OCI-LY3 (cell line): ENCODE measurements at regions not wholly inside any gene's neighbourhood (a gene's known extent, or its start where the extent isn't known, plus 50 kb on each side); places are given as distances from the start of the nearest gene placed in this dataset.

Experiments used
- H2AFZ ChIP-seq: fragments of 200-600, 300-600 bp; shearing (Covaris generic); 2 replicates; pipeline ENCODE4 v1.6.0; 2014; ENCODE audit warnings: antibody characterized with exemption, low read depth, low read length
- H3K27ac ChIP-seq: fragments of 200-600, 300-600 bp; sonication (generic); 2 replicates; pipeline ENCODE4 v1.5.1; 2014; ENCODE audit warnings: mild to moderate bottlenecking, low read length, moderate library complexity, mixed read lengths
- H3K27me3 ChIP-seq: fragments of 200-600, 300-600 bp; sonication (generic); 2 replicates; pipeline ENCODE4 v1.6.1; 2014; ENCODE audit warnings: low read depth, low read length, mixed read lengths
- H3K36me3 ChIP-seq: fragments of 200-600, 300-600 bp; sonication (generic); replicated peaks from 2 replicates; pipeline ENCODE3; 2014; ENCODE audit warnings: low read depth, low read length, mixed read lengths
- H3K4me1 ChIP-seq: fragments of 300-600, 200-600 bp; sonication (generic); 2 replicates; pipeline ENCODE4 v1.6.1; 2014; ENCODE audit warnings: low read length, mixed read lengths
- H3K4me2 ChIP-seq: fragments of 200-600, 300-600 bp; sonication (generic); 2 replicates; pipeline ENCODE4 v1.6.1; 2014; ENCODE audit warnings: low read length, mixed read lengths
- H3K4me3 ChIP-seq: fragments of 300-600, 200-600 bp; sonication (generic); 2 replicates; pipeline ENCODE4 v1.5.1; 2014; ENCODE audit warnings: antibody characterized with exemption, mild to moderate bottlenecking, low read length, moderate library complexity
- H3K79me2 ChIP-seq: fragments of 300-600, 200-600 bp; shearing (Covaris generic); 2 replicates; pipeline ENCODE4 v1.6.1; 2014; ENCODE audit warnings: mild to moderate bottlenecking, low read length, mixed read lengths
- H3K9ac ChIP-seq: fragments of 300-600, 200-600 bp; shearing (Covaris generic); 2 replicates; pipeline ENCODE4 v1.6.0; 2014; ENCODE audit warnings: mild to moderate bottlenecking, low read length, moderate library complexity
- H3K9me3 ChIP-seq: fragments of 200-600, 300-600 bp; shearing (Covaris generic); 2 replicates; pipeline ENCODE4 v1.6.1; 2014; ENCODE audit warnings: low read length, mixed read lengths; ENCODE audit not compliant: insufficient read depth
- H4K20me1 ChIP-seq: fragments of 200-600, 300-600 bp; sonication (generic); 2 replicates; pipeline ENCODE4 v1.6.1; 2016; ENCODE audit warnings: low read length, mixed read lengths; ENCODE audit not compliant: insufficient read depth
- EZH2phosphoT487 ChIP-seq: fragments of 200-600 bp; shearing (Covaris generic); IDR thresholded peaks from 2 replicates; pipeline ENCODE4 v1.6.1; 2018; ENCODE audit warnings: antibody characterized with exemption, mixed run types, low read depth
- TF ChIP-seq, protein P1 (sequence below): fragments of 200-600, 300-600 bp; sonication (generic); IDR thresholded peaks from 2 replicates; pipeline ENCODE4 v1.5.1; 2014; ENCODE audit warnings: antibody characterized with exemption, low read length, low read depth

DNA sequence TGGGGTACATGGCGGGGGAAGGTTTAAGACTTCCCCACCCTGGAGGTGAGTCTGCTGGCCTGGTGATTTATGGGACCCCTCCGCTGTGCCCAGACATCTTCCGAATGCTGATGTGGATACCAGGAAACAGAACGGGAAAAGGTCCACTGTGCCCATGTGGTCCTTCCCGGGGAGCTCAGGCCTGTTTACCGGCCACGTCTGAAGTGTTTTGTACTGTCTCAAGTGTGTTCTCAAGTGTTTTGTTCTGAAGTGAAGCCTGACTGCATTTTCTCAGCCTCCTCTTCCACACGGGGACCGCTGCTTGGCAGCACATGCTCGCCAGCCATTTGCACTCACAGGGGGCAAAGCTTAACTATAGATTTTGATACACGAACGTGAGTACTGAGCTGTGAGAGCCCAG lies 127.2 kb downstream of the TEX36 start:
- no peak overlapping the region for H2AFZ ChIP-seq
- TF ChIP-seq, protein P1, sequence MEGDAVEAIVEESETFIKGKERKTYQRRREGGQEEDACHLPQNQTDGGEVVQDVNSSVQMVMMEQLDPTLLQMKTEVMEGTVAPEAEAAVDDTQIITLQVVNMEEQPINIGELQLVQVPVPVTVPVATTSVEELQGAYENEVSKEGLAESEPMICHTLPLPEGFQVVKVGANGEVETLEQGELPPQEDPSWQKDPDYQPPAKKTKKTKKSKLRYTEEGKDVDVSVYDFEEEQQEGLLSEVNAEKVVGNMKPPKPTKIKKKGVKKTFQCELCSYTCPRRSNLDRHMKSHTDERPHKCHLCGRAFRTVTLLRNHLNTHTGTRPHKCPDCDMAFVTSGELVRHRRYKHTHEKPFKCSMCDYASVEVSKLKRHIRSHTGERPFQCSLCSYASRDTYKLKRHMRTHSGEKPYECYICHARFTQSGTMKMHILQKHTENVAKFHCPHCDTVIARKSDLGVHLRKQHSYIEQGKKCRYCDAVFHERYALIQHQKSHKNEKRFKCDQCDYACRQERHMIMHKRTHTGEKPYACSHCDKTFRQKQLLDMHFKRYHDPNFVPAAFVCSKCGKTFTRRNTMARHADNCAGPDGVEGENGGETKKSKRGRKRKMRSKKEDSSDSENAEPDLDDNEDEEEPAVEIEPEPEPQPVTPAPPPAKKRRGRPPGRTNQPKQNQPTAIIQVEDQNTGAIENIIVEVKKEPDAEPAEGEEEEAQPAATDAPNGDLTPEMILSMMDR: no peak
- TF ChIP-seq EZH2phosphoT487: no peak
- no peaks in the 10 kb centered on the region for H3K27me3 ChIP-seq
- no peaks in the 10 kb centered on the region for H3K4me1 ChIP-seq
- no peaks in the 10 kb centered on the region for H4K20me1 ChIP-seq
- no peak overlapping the region for H3K27ac ChIP-seq
- no peak overlapping the region for H3K4me2 ChIP-seq
- no peaks in the 10 kb centered on the region for H3K9me3 ChIP-seq
- no peaks in the 10 kb centered on the region for H3K79me2 ChIP-seq
- no peak overlapping the region for H3K4me3 ChIP-seq
- no peaks in the 10 kb centered on the region for H3K36me3 ChIP-seq
- H3K9ac ChIP-seq: no peak overlapping the region

DNA sequence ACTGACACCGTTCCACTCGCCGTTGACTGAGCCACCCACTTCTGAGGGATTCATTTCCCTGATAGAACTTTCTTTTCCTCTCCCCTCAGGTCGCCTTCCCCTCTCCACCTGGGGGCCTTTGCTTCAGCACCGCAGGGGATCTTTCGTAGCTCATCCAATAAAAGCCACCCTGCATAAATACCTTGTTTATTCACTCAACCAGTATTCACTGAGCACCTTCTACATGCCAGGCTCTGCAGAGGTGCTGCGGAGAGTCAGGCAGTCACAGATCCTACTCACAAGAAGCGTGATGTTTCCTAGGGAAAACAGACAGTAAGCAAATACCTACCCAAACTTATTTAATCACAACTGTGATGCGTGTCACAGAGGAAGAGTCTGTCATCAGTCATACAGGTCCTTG lies 127.7 kb downstream of the TEX36 start:
- no peak overlapping the region for H3K9ac ChIP-seq
- no peaks in the 10 kb centered on the region for H4K20me1 ChIP-seq
- no peak overlapping the region for H3K27ac ChIP-seq
- no peaks in the 10 kb centered on the region for H3K36me3 ChIP-seq
- no peak overlapping the region for H3K4me3 ChIP-seq
- no peaks in the 10 kb centered on the region for H3K9me3 ChIP-seq
- H3K79me2 ChIP-seq: no peaks in the 10 kb centered on the region
- no peaks in the 10 kb centered on the region for H3K27me3 ChIP-seq
- no peak overlapping the region for H3K4me2 ChIP-seq
- TF ChIP-seq, protein P1: no peak
- no peak for TF ChIP-seq EZH2phosphoT487
- no peak overlapping the region for H2AFZ ChIP-seq
- H3K4me1 ChIP-seq: no peaks in the 10 kb centered on the region

DNA sequence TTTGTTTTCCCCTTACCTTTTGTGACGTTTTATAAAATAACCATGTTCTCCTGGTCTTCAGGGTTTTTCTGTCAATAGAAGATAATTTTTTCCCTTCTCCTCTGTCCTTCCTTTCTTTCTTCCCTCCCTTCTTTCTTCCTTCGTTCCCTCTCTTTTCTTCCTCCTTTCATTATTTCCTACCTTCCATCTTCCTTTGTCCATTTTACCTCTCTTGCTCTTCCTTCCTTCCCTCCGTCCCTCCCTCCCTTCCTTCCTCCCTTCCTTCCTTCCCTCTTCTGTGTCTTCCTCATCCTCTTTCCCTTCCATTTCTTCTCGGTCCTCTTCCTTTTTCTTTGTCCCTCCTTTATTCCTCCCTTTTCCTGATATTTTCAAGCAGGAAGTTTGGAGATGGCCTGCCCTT lies 128.2 kb downstream of the TEX36 start:
- Histone ChIP-seq H4K20me1 (no peaks in the 10 kb centered on the region), H2AFZ (no peak overlapping the region), H3K9ac (no peak overlapping the region), H3K36me3 (no peaks in the 10 kb centered on the region), H3K27ac (no peak overlapping the region), H3K4me1 (no peaks in the 10 kb centered on the region), H3K9me3 (no peaks in the 10 kb centered on the region), H3K27me3 (no peaks in the 10 kb centered on the region), H3K4me2 (no peak overlapping the region), H3K4me3 (no peak overlapping the region), H3K79me2 (no peaks in the 10 kb centered on the region)
- TF ChIP-seq EZH2phosphoT487: no peak
- TF ChIP-seq, protein P1: no peak

DNA sequence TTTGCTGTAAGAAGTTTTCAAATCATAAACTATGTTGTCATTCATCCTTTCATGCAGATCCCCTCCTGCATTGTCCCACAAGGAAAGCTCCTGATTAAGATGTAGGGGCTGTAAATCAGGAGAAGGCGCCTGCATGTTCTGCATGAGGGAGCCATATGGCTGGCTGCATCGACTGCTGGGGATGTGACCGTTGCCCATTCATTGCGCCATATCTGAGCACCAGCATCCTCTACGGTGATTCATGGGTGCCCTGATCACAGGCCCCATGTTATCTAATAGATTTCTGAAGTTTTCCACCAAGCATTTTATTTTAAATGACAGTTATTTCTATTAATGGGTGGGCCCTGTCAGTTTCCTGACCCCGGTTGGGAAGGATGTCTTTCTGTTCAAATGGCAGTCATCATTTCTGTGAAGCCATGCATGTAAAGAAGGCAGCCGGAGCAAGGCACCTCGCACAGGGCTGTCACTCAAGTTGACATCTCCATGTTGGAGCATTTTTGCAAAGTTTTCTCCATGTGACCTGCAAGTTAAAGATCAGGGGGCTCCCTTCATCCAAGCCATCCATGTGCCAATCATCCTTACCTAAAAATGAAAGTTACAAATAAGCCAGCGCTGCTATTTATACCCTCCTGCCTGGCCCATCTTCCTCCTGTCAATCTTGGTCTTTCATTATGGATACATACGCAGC lies 128.8 kb downstream of the TEX36 start:
- H3K4me1 ChIP-seq: no peaks in the 10 kb centered on the region
- no peaks in the 10 kb centered on the region for H4K20me1 ChIP-seq
- no peak overlapping the region for H2AFZ ChIP-seq
- H3K9ac ChIP-seq: no peak overlapping the region
- TF ChIP-seq EZH2phosphoT487: no peak
- TF ChIP-seq, protein P1: no peak
- H3K36me3 ChIP-seq: no peaks in the 10 kb centered on the region
- H3K79me2 ChIP-seq: no peaks in the 10 kb centered on the region
- H3K27me3 ChIP-seq: no peaks in the 10 kb centered on the region
- no peak overlapping the region for H3K27ac ChIP-seq
- H3K4me3 ChIP-seq: no peak overlapping the region
- no peak overlapping the region for H3K4me2 ChIP-seq
- H3K9me3 ChIP-seq: no peaks in the 10 kb centered on the region
